Calu3 (cell line): ENCODE measurements at regions not wholly inside any gene's neighbourhood (a gene's known extent, or its start where the extent isn't known, plus 50 kb on each side); places are given as distances from the start of the nearest gene placed in this dataset.

ENCODE experiments used
- BruUV-seq: library from RNA; stranded (reverse); fragments of 400-500 nt; replicated peaks from 2 replicates; lab custom pipeline; 2021; lab: Mats Ljungman, UMichigan
- CTCF ChIA-PET: fragments of 300-600 bp; sonication (Branson Sonifier 250); formaldehyde crosslinking; loops from one replicate; lab custom pipeline; 2022; ENCODE audit warnings: antibody characterized with exemption; lab: Charles Lee
- DNase-seq: peaks from one replicate; pipeline ENCODE4 v3.0.0; 2022
- H3K27ac Mint-ChIP-seq: one replicate; pipeline ENCODE4 v1.8.0; 2022; ENCODE audit warnings: mixed read lengths; ENCODE audit not compliant: unreplicated experiment
- H3K27me3 Mint-ChIP-seq: one replicate; pipeline ENCODE4 v1.8.0; 2022; ENCODE audit warnings: mixed read lengths; ENCODE audit not compliant: unreplicated experiment
- H3K36me3 Mint-ChIP-seq: one replicate; pipeline ENCODE4 v1.8.0; 2022; ENCODE audit warnings: mild to moderate bottlenecking, moderate library complexity, mixed read lengths; ENCODE audit not compliant: insufficient read depth, unreplicated experiment
- H3K4me1 Mint-ChIP-seq: one replicate; pipeline ENCODE4 v1.8.0; 2022; ENCODE audit warnings: mild to moderate bottlenecking, low read depth, mixed read lengths; ENCODE audit not compliant: unreplicated experiment
- H3K4me3 Mint-ChIP-seq: one replicate; pipeline ENCODE4 v1.8.0; 2022; ENCODE audit warnings: mild to moderate bottlenecking, low read depth, moderate library complexity, mixed read lengths; ENCODE audit not compliant: unreplicated experiment
- H3K9me3 Mint-ChIP-seq: one replicate; pipeline ENCODE4 v1.8.0; 2022; ENCODE audit warnings: low read depth, mixed read lengths; ENCODE audit not compliant: unreplicated experiment
- CTCF ChIP-seq: fragments of 200-600 bp; IDR thresholded peaks from one replicate; pipeline ENCODE4 v1.8.0; 2022; ENCODE audit warnings: antibody characterized with exemption; ENCODE audit not compliant: unreplicated experiment
- intact Hi-C: fragments of 100-400 bp; cut with micrococcal nuclease; formaldehyde crosslinking; loops from one replicate; pipeline ENCODE4 v1.10.0; 2022; ENCODE audit not compliant: unreplicated experiment

GRCh38 chr2:18178736-18179349 is 300.4 kb downstream of the KCNS3 start:
- Mint-ChIP-seq H3K27ac (no peak overlapping the region), H3K36me3 (no peaks in the 10 kb centered on the region), H3K27me3 (no peaks in the 10 kb centered on the region), H3K4me1 (peaks cover 13% of the 10 kb centered on the region), H3K4me3 (no peak overlapping the region), H3K9me3 (no peaks in the 10 kb centered on the region)
- BruUV-seq = no TSS peak
- intact Hi-C loops = loop anchor here (1.0 kb wide), 1 partner anchor 328 kb away; no protein-coding TSS in a partner anchor
- DNase-seq = peak; percentile 60
- TF ChIP-seq CTCF = peak; percentile 74
- CTCF ChIA-PET = interaction anchor here (0.7 to 0.8 kb wide), 2 partner anchors 12 to 298 kb away, joined by 3 read pairs; no protein-coding TSS in a partner anchor

DNA sequence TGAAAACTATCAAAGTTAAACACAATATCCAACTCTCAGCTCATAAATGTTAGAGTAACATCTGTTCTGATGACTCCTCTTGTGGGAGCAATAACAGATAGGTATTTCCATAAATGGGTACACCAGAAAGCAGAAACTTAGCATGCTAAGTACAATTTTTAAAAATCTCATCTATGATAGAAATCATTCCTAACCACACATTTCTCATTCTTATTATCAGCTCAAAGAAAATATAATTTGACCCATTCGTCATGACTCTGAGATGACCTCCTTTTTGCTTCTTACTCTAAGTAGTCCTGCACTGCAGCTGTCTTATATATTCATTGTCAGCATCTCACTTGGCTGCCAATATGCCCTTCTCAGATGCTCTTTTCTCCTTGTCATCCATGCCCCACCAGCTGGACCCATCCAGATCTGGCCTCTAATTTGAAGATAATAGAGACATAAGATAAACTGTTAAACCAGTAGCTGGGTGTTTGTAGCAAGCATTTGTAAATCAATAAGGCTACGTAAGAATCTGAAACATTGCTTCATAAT is 298.3 kb downstream of the KCNS3 start:
- TF ChIP-seq CTCF = no peak
- CTCF ChIA-PET = no interaction called here

GRCh38 chr2:18172607-18173006 is 294.1 kb downstream of the KCNS3 start:
- H3K36me3 Mint-ChIP-seq = no peaks in the 10 kb centered on the region
- CTCF ChIA-PET = no interaction called here
- H3K27me3 Mint-ChIP-seq = no peaks in the 10 kb centered on the region
- no peak for TF ChIP-seq CTCF
- H3K27ac Mint-ChIP-seq = no peak overlapping the region
- H3K9me3 Mint-ChIP-seq = peaks cover 3% of the 10 kb centered on the region
- H3K4me3 Mint-ChIP-seq = no peak overlapping the region
- no TSS peak for BruUV-seq
- intact Hi-C loops = no loop called here
- peaks cover 9% of the 10 kb centered on the region for H3K4me1 Mint-ChIP-seq
- DNase-seq = no peak

More for the DNA sequence above, 298.3 kb downstream of the KCNS3 start:
- Mint-ChIP-seq H3K27me3 (no peaks in the 10 kb centered on the region), H3K4me3 (no peak overlapping the region), H3K9me3 (no peaks in the 10 kb centered on the region), H3K36me3 (no peaks in the 10 kb centered on the region), H3K4me1 (peaks cover 13% of the 10 kb centered on the region), H3K27ac (no peak overlapping the region)
- BruUV-seq = no TSS peak
- no peak for DNase-seq
- intact Hi-C loops = no loop called here

DNA sequence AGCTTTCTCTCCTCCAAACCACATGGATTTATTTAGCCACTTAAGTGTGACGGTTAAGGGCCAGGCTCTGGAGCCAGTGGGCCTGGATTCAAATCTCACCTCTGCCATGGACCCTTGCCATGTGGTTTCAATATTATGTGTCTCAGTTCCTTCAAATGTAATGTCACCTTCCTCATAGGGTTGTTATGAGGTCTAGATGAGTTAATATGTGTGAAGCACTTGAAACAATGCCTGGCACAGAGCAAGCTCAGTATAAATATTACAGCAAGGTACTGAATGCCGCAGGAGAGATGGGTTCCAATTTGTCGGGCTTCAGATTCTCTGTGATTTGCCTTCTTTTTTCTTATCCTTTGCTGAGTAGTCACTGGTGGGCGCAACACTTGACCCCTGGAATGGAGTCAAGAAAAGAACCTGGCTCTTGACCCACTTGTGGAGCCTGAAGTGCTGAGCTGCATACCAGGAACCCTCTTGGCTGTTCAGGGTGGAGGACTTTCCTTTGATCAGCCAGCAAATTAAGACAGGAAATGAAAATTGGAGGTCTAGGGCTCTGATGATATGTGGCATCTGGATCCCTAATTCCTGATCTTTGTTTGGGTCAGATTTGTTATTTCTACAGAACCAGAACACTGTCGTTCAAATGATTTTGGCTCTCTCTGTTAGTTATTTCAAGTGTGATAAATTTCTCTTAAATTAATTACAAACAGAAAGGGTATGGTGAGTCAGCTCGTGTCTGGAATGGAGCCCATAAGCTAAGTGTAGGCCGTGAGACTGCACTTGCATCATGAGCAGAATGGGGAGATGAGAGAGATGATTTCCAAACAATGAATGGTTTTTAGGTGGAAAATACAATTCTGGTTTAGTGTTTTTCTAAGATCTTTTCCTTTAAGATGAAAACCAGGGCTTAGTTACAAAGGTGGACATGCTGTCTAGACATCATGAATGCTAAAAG is 293.0 kb downstream of the KCNS3 start:
- DNase-seq = no peak
- Mint-ChIP-seq H3K4me1 (peaks cover 9% of the 10 kb centered on the region), H3K27me3 (peaks cover 10% of the 10 kb centered on the region), H3K27ac (no peak overlapping the region), H3K36me3 (no peaks in the 10 kb centered on the region), H3K9me3 (peaks cover 3% of the 10 kb centered on the region), H3K4me3 (no peak overlapping the region)
- intact Hi-C loops = no loop called here
- TF ChIP-seq CTCF = no peak
- no TSS peak for BruUV-seq
- CTCF ChIA-PET = no interaction called here
